MM.1S (cell line): ENCODE measurements at regions not wholly inside any gene's neighbourhood (a gene's known extent, or its start where the extent isn't known, plus 50 kb on each side); places are given as distances from the start of the nearest gene placed in this dataset.

Experiments used
- DNase-seq: peaks from one replicate; pipeline ENCODE4 v3.0.0-alpha.2; 2015
- H2AFZ ChIP-seq: fragments of 300-600 bp; sonication (generic); 2 replicates; pipeline ENCODE4 v1.6.0; 2016; ENCODE audit warnings: antibody characterized with exemption, low read length
- H3F3A ChIP-seq: fragments of 300-600 bp; sonication (generic); 2 replicates; pipeline ENCODE4 v1.6.1; 2016; ENCODE audit warnings: mild to moderate bottlenecking, antibody characterized with exemption, low read length, moderate library complexity, mixed read lengths; ENCODE audit not compliant: insufficient read depth
- H3K27ac ChIP-seq: fragments of 300-600 bp; sonication (generic); 2 replicates; pipeline ENCODE4 v1.5.1; 2016; ENCODE audit warnings: mild to moderate bottlenecking, low read length
- H3K27me3 ChIP-seq: fragments of 300-600 bp; sonication (generic); replicated peaks from 2 replicates; pipeline ENCODE4 v1.6.0; 2016; ENCODE audit warnings: low read length; ENCODE audit not compliant: insufficient read depth
- H3K36me3 ChIP-seq: fragments of 300-600 bp; sonication (generic); replicated peaks from 2 replicates; pipeline ENCODE4 v1.6.1; 2016; ENCODE audit warnings: mild to moderate bottlenecking, low read length, mixed read lengths; ENCODE audit not compliant: insufficient read depth
- H3K4me1 ChIP-seq: fragments of 300-600 bp; sonication (generic); 2 replicates; pipeline ENCODE4 v1.6.1; 2016; ENCODE audit warnings: low read length, mixed read lengths
- H3K4me2 ChIP-seq: fragments of 300-600 bp; sonication (generic); 2 replicates; pipeline ENCODE4 v1.6.0; 2016; ENCODE audit warnings: low read depth, low read length
- H3K4me3 ChIP-seq: fragments of 300-600 bp; sonication (generic); 2 replicates; pipeline ENCODE4 v1.5.1; 2016; ENCODE audit warnings: low read length, mixed read lengths
- H3K79me2 ChIP-seq: fragments of 300-600 bp; sonication (generic); 2 replicates; pipeline ENCODE4 v1.6.1; 2016; ENCODE audit warnings: mixed run types, low read length, mixed read lengths
- H3K9ac ChIP-seq: fragments of 300-600 bp; sonication (generic); 2 replicates; pipeline ENCODE4 v1.6.1; 2016; ENCODE audit warnings: low read length, mixed read lengths
- H3K9me2 ChIP-seq: fragments of 300-600 bp; sonication (generic); replicated peaks from 2 replicates; pipeline ENCODE4 v1.6.1; 2016; ENCODE audit warnings: mild to moderate bottlenecking, low read length, mixed read lengths; ENCODE audit not compliant: insufficient read depth
- H3K9me3 ChIP-seq: fragments of 300-600 bp; sonication (generic); replicated peaks from 2 replicates; pipeline ENCODE4 v1.6.1; 2016; ENCODE audit warnings: mild to moderate bottlenecking, low read length, mixed read lengths; ENCODE audit not compliant: insufficient read depth
- H4K20me1 ChIP-seq: fragments of 300-600 bp; sonication (generic); 2 replicates; pipeline ENCODE4 v1.6.1; 2016; ENCODE audit warnings: mild to moderate bottlenecking, low read length, moderate library complexity, mixed read lengths; ENCODE audit not compliant: insufficient read depth
- EZH2 ChIP-seq: fragments of 300-600 bp; sonication (generic); optimal IDR thresholded peaks from 2 replicates; pipeline ENCODE3; 2017; ENCODE audit warnings: low read depth, mild to moderate bottlenecking, antibody characterized with exemption, low read length, mixed read lengths
- EZH2phosphoT487 ChIP-seq: fragments of 300-600 bp; sonication (generic); IDR thresholded peaks from 2 replicates; pipeline ENCODE4 v1.6.1; 2018; ENCODE audit warnings: antibody characterized with exemption, low read length
- TF ChIP-seq, protein P1 (sequence below): fragments of 300-600 bp; sonication (generic); IDR thresholded peaks from 2 replicates; pipeline ENCODE4 v1.5.1; 2016; ENCODE audit warnings: antibody characterized with exemption, low read length, mixed read lengths

DNA sequence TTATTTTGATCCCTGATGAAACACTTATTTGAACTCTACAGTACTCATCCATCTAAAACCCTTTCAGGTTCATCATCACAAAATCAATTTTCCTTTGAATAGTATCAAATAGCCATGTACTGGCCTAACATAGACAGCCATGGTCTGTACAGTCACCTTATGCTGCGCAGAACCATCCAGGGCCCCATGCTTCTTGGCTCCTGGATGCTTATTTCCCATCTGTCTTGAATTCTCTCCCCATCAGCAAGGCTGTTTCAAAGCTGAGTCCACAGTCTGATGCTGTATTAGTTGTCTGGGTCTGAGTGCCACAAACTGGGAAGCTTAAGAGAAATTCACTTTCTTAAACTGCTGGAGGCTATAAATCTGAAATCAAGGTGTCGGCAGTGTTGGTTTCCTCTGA lies 290.2 kb downstream of the OSR1 start:
- Histone ChIP-seq H3K9ac (no peak overlapping the region), H3F3A (no peaks in the 10 kb centered on the region), H3K27ac (no peak overlapping the region), H3K79me2 (no peaks in the 10 kb centered on the region), H3K4me2 (no peak overlapping the region), H3K4me1 (no peaks in the 10 kb centered on the region), H3K9me2 (no peaks in the 10 kb centered on the region), H4K20me1 (no peaks in the 10 kb centered on the region), H3K36me3 (no peaks in the 10 kb centered on the region), H3K27me3 (no peaks in the 10 kb centered on the region), H2AFZ (no peak overlapping the region), H3K4me3 (no peak overlapping the region), H3K9me3 (no peaks in the 10 kb centered on the region)
- TF ChIP-seq EZH2 (no peak), EZH2phosphoT487 (no peak)
- TF ChIP-seq, protein P1, sequence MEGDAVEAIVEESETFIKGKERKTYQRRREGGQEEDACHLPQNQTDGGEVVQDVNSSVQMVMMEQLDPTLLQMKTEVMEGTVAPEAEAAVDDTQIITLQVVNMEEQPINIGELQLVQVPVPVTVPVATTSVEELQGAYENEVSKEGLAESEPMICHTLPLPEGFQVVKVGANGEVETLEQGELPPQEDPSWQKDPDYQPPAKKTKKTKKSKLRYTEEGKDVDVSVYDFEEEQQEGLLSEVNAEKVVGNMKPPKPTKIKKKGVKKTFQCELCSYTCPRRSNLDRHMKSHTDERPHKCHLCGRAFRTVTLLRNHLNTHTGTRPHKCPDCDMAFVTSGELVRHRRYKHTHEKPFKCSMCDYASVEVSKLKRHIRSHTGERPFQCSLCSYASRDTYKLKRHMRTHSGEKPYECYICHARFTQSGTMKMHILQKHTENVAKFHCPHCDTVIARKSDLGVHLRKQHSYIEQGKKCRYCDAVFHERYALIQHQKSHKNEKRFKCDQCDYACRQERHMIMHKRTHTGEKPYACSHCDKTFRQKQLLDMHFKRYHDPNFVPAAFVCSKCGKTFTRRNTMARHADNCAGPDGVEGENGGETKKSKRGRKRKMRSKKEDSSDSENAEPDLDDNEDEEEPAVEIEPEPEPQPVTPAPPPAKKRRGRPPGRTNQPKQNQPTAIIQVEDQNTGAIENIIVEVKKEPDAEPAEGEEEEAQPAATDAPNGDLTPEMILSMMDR = no peak
- DNase-seq = no peak

- no peak overlapping the region for H3K4me3 ChIP-seq
- no peaks in the 10 kb centered on the region for H3K27me3 ChIP-seq
- no peaks in the 10 kb centered on the region for H3K4me1 ChIP-seq
- no peak for DNase-seq
- H3K9ac ChIP-seq = no peak overlapping the region
- H3K79me2 ChIP-seq = no peaks in the 10 kb centered on the region
- no peak overlapping the region for H2AFZ ChIP-seq
- H3K4me2 ChIP-seq = no peak overlapping the region
- no peaks in the 10 kb centered on the region for H3K9me3 ChIP-seq
- no peaks in the 10 kb centered on the region for H3K9me2 ChIP-seq
- no peak overlapping the region for H3K27ac ChIP-seq
- TF ChIP-seq EZH2phosphoT487 (no peak), EZH2 (no peak)
- TF ChIP-seq, protein P1 = no peak
- no peaks in the 10 kb centered on the region for H3K36me3 ChIP-seq
- H3F3A ChIP-seq = no peaks in the 10 kb centered on the region
- no peaks in the 10 kb centered on the region for H4K20me1 ChIP-seq
Observed at GRCh38 chr2:19062370-19062769, 296.1 kb downstream of the OSR1 start.

DNA sequence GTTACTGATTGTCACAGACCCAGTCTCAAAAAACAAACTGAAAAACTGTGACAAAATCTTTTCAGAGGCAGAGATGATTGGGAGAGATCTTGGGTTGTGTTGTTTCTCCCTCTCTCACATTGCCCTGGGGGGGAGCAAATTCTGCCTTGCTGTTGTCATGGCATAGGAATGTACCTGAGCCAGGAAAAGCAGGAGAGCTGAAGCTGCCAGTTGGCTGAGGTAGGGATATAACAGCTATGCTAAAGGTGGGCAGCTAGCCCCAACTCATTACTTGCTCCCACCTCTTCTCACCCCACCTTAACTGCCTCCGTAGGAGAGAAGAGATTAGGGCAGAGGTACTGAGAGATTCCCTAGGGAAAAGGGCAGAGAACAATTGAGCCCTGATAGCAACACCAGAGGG lies 299.3 kb downstream of the OSR1 start:
- Histone ChIP-seq H3K27ac (no peak overlapping the region), H3F3A (no peaks in the 10 kb centered on the region), H3K4me1 (no peaks in the 10 kb centered on the region), H3K27me3 (no peaks in the 10 kb centered on the region), H3K9me3 (no peaks in the 10 kb centered on the region), H3K4me2 (no peak overlapping the region), H4K20me1 (no peaks in the 10 kb centered on the region), H3K9me2 (no peaks in the 10 kb centered on the region), H3K36me3 (no peaks in the 10 kb centered on the region), H3K9ac (no peak overlapping the region), H2AFZ (no peak overlapping the region), H3K79me2 (no peaks in the 10 kb centered on the region), H3K4me3 (no peak overlapping the region)
- TF ChIP-seq, protein P1 = no peak
- TF ChIP-seq EZH2phosphoT487 (no peak), EZH2 (no peak)
- no peak for DNase-seq
